NCI-H226 (cell line): ENCODE measurements at regions not wholly inside any gene's neighbourhood (a gene's known extent, or its start where the extent isn't known, plus 50 kb on each side); places are given as distances from the start of the nearest gene placed in this dataset.

Source experiments
- DNase-seq: peaks from one replicate; pipeline ENCODE4 v3.0.0-alpha.2; 2015

- no peak for DNase-seq
Measured at GRCh38 chr5:32990593-32991420, 279.7 kb downstream of the NPR3 start.

GRCh38 chr5:32991421-32991815 is 280.3 kb downstream of the NPR3 start:
- no peak for DNase-seq

- no peak for DNase-seq
Measured at GRCh38 chr5:32996336-32996735, 285.2 kb downstream of the NPR3 start.

- DNase-seq = no peak
Measured at GRCh38 chr5:33008751-33009418, 297.8 kb downstream of the NPR3 start.

- no peak for DNase-seq
Measured at GRCh38 chr5:33010846-33011245, 299.7 kb downstream of the NPR3 start.

GRCh38 chr5:33011801-33012200 is 300.7 kb downstream of the NPR3 start:
- DNase-seq = no peak

GRCh38 chr5:33023649-33024048 is 312.5 kb downstream of the NPR3 start:
- no peak for DNase-seq

GRCh38 chr5:33032271-33033070 is 321.4 kb downstream of the NPR3 start:
- DNase-seq = no peak

- no peak for DNase-seq
Measured at GRCh38 chr5:33033516-33033915, 322.4 kb downstream of the NPR3 start.

GRCh38 chr5:33034777-33035176 is 323.7 kb downstream of the NPR3 start:
- DNase-seq = peak; percentile 32

- no peak for DNase-seq
Measured at GRCh38 chr5:33035851-33036527, 324.9 kb downstream of the NPR3 start.

GRCh38 chr5:33037076-33037475 is 326.0 kb downstream of the NPR3 start:
- peak; percentile 43 for DNase-seq

- DNase-seq = no peak
Measured at GRCh38 chr5:33041586-33041985, 330.5 kb downstream of the NPR3 start.

- DNase-seq = peak; percentile 62
Measured at GRCh38 chr5:33043343-33043997, 332.3 kb downstream of the NPR3 start.

GRCh38 chr5:33046091-33046490 is 335.0 kb downstream of the NPR3 start:
- DNase-seq = no peak

GRCh38 chr5:33048315-33048714 is 337.2 kb downstream of the NPR3 start:
- DNase-seq = no peak

- peak; percentile 16 for DNase-seq
Measured at GRCh38 chr5:33049298-33049697, 338.2 kb downstream of the NPR3 start.

- peak; percentile 81 for DNase-seq
Measured at GRCh38 chr5:33049842-33050241, 338.7 kb downstream of the NPR3 start.

GRCh38 chr5:33059081-33059480 is 348.0 kb downstream of the NPR3 start:
- DNase-seq = peak; percentile 64

- no peak for DNase-seq
Measured at GRCh38 chr5:33065131-33065530, 354.0 kb downstream of the NPR3 start.

- DNase-seq = no peak
Measured at GRCh38 chr5:33067291-33067690, 356.2 kb downstream of the NPR3 start.

- peak; percentile 52 for DNase-seq
Measured at GRCh38 chr5:33068786-33069185, 357.7 kb downstream of the NPR3 start.
